ENCODE measurements at regions not wholly inside any gene's neighbourhood (a gene's known extent, or its start where the extent isn't known, plus 50 kb on each side); places are given as distances from the start of the nearest gene placed in this dataset.

- Histone ChIP-seq H3K9me1 (ENCODE audit: insufficient read depth, low read length) (peaks cover 3% of the 10 kb centered on the region; the same call in 1 of the 2 replicates), H3K4ac (ENCODE audit: low read depth, low read length) (no peak overlapping the region), H2AK9ac (replicated peaks; ENCODE audit: low read depth, low read length, poor library complexity) (no peak overlapping the region), H3K27me3 (ENCODE audit: control insufficient read depth, insufficient read depth, low read length) (peaks cover 24% of the 10 kb centered on the region), H3K14ac (replicated peaks; ENCODE audit: low read depth, low read length) (no peak overlapping the region), H3K18ac (ENCODE audit: low read depth, low read length) (no peak overlapping the region), H2BK15ac (ENCODE audit: low read depth, low read length) (no peak overlapping the region), H4K5ac (ENCODE audit: low read depth, low read length) (no peak overlapping the region), H3K23ac (ENCODE audit: low read depth, low read length) (no peak overlapping the region), H3K27ac (ENCODE audit: insufficient read depth, low read length) (no peak overlapping the region), H3K9ac (ENCODE audit: low read depth, low read length) (no peak overlapping the region), H3K36me3 (ENCODE audit: control insufficient read depth, insufficient read depth, low read length) (no peaks in the 10 kb centered on the region), H4K91ac (ENCODE audit: insufficient read depth, low read depth, low read length) (no peak overlapping the region), H3K4me3 (ENCODE audit: insufficient read depth, low read depth, low read length) (no peak overlapping the region), H3K79me1 (ENCODE audit: low read depth in 1 of 2, low read length in 2 of 2) (no peaks in the 10 kb centered on the region), H3K4me1 (ENCODE audit: control insufficient read depth, insufficient read depth, low read length) (no peaks in the 10 kb centered on the region), H3K4me2 (ENCODE audit: low read depth, low read length) (no peak overlapping the region), H2AK5ac (ENCODE audit: low read depth, low read length) (no peak overlapping the region), H3K9me3 (ENCODE audit: control insufficient read depth, insufficient read depth, low read length) (peaks cover 5% of the 10 kb centered on the region), H2AFZ (replicated peaks; ENCODE audit: low read length, poor library complexity) (no peak overlapping the region), H2BK120ac (ENCODE audit: low read depth, low read length) (no peak overlapping the region), H4K20me1 (ENCODE audit: insufficient read depth, low read length) (no peaks in the 10 kb centered on the region), H2BK5ac (ENCODE audit: low read depth, low read length, poor library complexity, severe bottlenecking) (no peak overlapping the region), H4K8ac (ENCODE audit: low read depth in 2 of 2, low read length in 2 of 2) (no peak overlapping the region), H2BK20ac (ENCODE audit: low read depth, low read length) (no peak overlapping the region), H3K56ac (ENCODE audit: extremely low read depth, insufficient read depth, low read length) (no peak overlapping the region)
- POLR2A ChIA-PET (ENCODE audit: unreplicated experiment), result no interaction called here
- dilution Hi-C loops (cut with HindIII; ENCODE audit: low sequenced_read_pairs, unreplicated experiment) (no loop called here), in situ Hi-C loops (cut with MboI; ENCODE audit: low sequenced_read_pairs) (no loop called here), intact Hi-C loops (cut with micrococcal nuclease) (no loop called here)
- no TSS peak for BruUV-seq (replicated peaks)
- no peak for TF ChIP-seq FOS (IDR thresholded peaks at IDR 0.05; ENCODE audit: low read depth, low read length)
- TF ChIP-seq RCOR1 (IDR thresholded peaks at IDR 0.05; ENCODE audit: insufficient replicate concordance, low read length), result no peak
- TF ChIP-seq CEBPB (IDR thresholded peaks at IDR 0.05; ENCODE audit: low read depth, low read length), result no peak
- no peak for ATAC-seq (ENCODE audit: low read depth)
- DNase-seq, result no peak
- WGBS, 2 experiments (ENCODE audit: extremely low coverage in 2 of 2, insufficient read length in 1 of 2), result 80% methylated on average over 4 of the region's 12 CpGs; no CpG with 5 or more reads in 1 of the 2 experiments
- CTCF ChIA-PET, result no interaction called here
Observed at GRCh38 chr16:66236301-66236700, 130.2 kb upstream of the CDH5 start.
